HEK293T (cell line): ENCODE measurements at regions not wholly inside any gene's neighbourhood (a gene's known extent, or its start where the extent isn't known, plus 50 kb on each side); places are given as distances from the start of the nearest gene placed in this dataset.

Source experiments
- CTCF ChIA-PET: fragments of 350-600 bp; formaldehyde crosslinking; extraction: SDS; loops from one replicate; lab custom pipeline; 2021; ENCODE audit warnings: antibody characterized with exemption, inconsistent platforms; lab: Yijun Ruan, JAX
- POLR2A ChIA-PET: fragments of 350-600 bp; formaldehyde crosslinking; extraction: SDS; loops from one replicate; lab custom pipeline; 2020; ENCODE audit warnings: antibody characterized with exemption, inconsistent platforms; lab: Yijun Ruan, JAX
- DNase-seq: peaks from one replicate; pipeline ENCODE4 v3.0.0; 2012; ENCODE audit warnings: mixed read lengths; ENCODE audit errors: extremely low spot score
- ARNT ChIP-seq: fragments of 450-650 bp; IDR thresholded peaks from 2 replicates; pipeline ENCODE4 v1.6.1; 2017; ENCODE audit warnings: mild to moderate bottlenecking
- BHLHE40 ChIP-seq: fragments of 450-650 bp; IDR thresholded peaks from 2 replicates; pipeline ENCODE4 v1.6.1; 2016; ENCODE audit warnings: mild to moderate bottlenecking, moderate library complexity, borderline replicate concordance
- CTBP1 ChIP-seq: fragments of 450-650 bp; IDR thresholded peaks from 2 replicates; pipeline ENCODE4 v1.6.1; 2016; ENCODE audit warnings: borderline replicate concordance
- ELF4 ChIP-seq: fragments of 450-650 bp; IDR thresholded peaks from 2 replicates; pipeline ENCODE4 v1.6.1; 2017; ENCODE audit warnings: antibody characterized with exemption
- FOXA1 ChIP-seq: fragments of 450-650 bp; IDR thresholded peaks from 2 replicates; pipeline ENCODE4 v1.6.1; 2016; ENCODE audit warnings: mild to moderate bottlenecking
- FOXK2 ChIP-seq: fragments of 450-650 bp; IDR thresholded peaks from 2 replicates; pipeline ENCODE4 v1.6.1; 2016; ENCODE audit warnings: mild to moderate bottlenecking
- FOXM1 ChIP-seq: fragments of 450-650 bp; IDR thresholded peaks from 2 replicates; pipeline ENCODE4 v1.6.1; 2017; ENCODE audit warnings: mild to moderate bottlenecking, borderline replicate concordance
- HDGF ChIP-seq: fragments of 450-650 bp; IDR thresholded peaks from 2 replicates; pipeline ENCODE4 v1.6.1; 2017; ENCODE audit warnings: antibody characterized with exemption, borderline replicate concordance
- L3MBTL2 ChIP-seq: fragments of 450-650 bp; conservative IDR thresholded peaks from 2 replicates; pipeline ENCODE4 v1.6.1; 2016; ENCODE audit warnings: mild to moderate bottlenecking
- LEF1 ChIP-seq: fragments of 450-650 bp; IDR thresholded peaks from 2 replicates; pipeline ENCODE4 v1.6.1; 2017; ENCODE audit warnings: mild to moderate bottlenecking, borderline replicate concordance
- NFRKB ChIP-seq: fragments of 450-650 bp; IDR thresholded peaks from 2 replicates; pipeline ENCODE4 v1.6.1; 2016; ENCODE audit warnings: mild to moderate bottlenecking, moderate library complexity
- SP1 ChIP-seq: fragments of 450-650 bp; IDR thresholded peaks from 2 replicates; pipeline ENCODE4 v1.6.1; 2017
- SUZ12 ChIP-seq: fragments of 450-650 bp; IDR thresholded peaks from 2 replicates; pipeline ENCODE4 v1.6.1; 2016; ENCODE audit warnings: mild to moderate bottlenecking
- TARDBP ChIP-seq: fragments of 450-650 bp; IDR thresholded peaks from 2 replicates; pipeline ENCODE4 v1.6.1; 2016
- ZNF384 ChIP-seq: fragments of 450-650 bp; IDR thresholded peaks from 2 replicates; pipeline ENCODE4 v1.6.1; 2016
- TF ChIP-seq, protein P1 (sequence below): fragments of 450-650 bp; IDR thresholded peaks from 2 replicates; pipeline ENCODE4 v1.6.1; 2016

- DNase-seq = no peak
- no peak for TF ChIP-seq TARDBP
- TF ChIP-seq ELF4 = no peak
- TF ChIP-seq L3MBTL2 = no peak
- TF ChIP-seq FOXK2 = no peak
- no peak for TF ChIP-seq ARNT
- no peak for TF ChIP-seq SUZ12
- no peak for TF ChIP-seq FOXA1
- TF ChIP-seq LEF1 = no peak
- no peak for TF ChIP-seq SP1
- no peak for TF ChIP-seq CTBP1
- no peak for TF ChIP-seq BHLHE40
- TF ChIP-seq, protein P1, sequence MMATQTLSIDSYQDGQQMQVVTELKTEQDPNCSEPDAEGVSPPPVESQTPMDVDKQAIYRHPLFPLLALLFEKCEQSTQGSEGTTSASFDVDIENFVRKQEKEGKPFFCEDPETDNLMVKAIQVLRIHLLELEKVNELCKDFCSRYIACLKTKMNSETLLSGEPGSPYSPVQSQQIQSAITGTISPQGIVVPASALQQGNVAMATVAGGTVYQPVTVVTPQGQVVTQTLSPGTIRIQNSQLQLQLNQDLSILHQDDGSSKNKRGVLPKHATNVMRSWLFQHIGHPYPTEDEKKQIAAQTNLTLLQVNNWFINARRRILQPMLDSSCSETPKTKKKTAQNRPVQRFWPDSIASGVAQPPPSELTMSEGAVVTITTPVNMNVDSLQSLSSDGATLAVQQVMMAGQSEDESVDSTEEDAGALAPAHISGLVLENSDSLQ = no peak
- no peak for TF ChIP-seq FOXM1
- no peak for TF ChIP-seq ZNF384
- CTCF ChIA-PET = no interaction called here
- POLR2A ChIA-PET = no interaction called here
These were observed 530.2 kb upstream of the NBEA start for GRCh38 chr13:34411894-34412293.

DNA sequence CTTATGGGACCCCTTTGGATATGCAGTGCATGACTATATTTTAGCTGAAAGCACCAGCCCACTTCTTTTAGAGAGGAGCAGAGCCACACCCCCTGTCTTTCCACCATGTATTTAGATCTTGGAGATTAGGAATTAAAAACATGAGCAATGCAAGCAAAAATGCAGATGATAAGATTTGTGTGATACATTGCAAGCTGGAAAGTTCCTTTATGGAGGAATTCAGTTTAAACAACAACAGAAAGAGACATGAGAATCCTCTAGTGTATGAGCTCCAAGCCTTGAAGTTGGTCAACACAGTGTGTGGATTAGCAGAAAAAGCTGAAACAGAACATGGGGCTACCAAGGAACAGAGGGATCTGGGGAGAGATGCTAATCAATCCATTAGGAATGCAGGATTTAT, 529.8 kb upstream of the NBEA start:
- no peak for DNase-seq
- TF ChIP-seq CTBP1 (no peak), FOXA1 (no peak), SUZ12 (no peak), ZNF384 (no peak)
- TF ChIP-seq, protein P1 = no peak
- ChIA-PET POLR2A (no interaction called here), CTCF (no interaction called here)

- ChIA-PET CTCF (no interaction called here), POLR2A (no interaction called here)
- no peak for DNase-seq
- TF ChIP-seq, protein P1 = no peak
These were observed 529.2 kb upstream of the NBEA start for GRCh38 chr13:34412817-34413375.

DNA sequence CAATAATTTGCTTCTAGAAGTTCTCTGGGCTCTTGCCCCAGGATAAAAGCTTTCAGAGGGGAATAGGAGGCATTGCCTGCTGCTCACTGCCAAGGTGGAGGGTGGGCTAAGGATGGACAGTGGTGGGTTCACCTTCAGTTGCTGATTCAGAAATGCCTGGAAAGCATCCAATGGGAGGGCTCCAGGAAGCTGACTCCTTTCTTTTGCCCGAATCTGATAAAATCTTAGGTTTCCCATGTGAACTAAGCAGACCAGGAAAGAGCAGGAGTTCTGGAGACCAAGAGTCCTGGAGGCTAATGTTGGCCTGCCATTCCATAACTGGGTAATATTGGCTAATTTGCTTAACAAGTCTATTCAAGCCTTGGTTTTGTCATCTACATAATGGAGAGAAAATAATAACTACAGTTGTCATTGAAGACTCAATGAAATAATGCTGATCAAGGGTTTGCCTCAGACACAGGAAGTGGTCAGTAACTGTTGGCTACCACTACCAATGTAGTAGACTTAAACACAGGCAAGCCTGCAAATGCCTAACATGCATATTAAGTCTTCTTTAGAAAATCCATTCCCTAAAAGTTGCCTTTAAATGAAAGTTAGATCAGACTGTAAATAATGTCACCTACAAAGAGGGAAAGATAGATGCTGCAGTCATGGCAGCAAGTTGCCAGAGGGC, 528.4 kb upstream of the NBEA start:
- ChIA-PET CTCF (no interaction called here), POLR2A (no interaction called here)
- DNase-seq = no peak
- TF ChIP-seq FOXA1 (no peak), TARDBP (no peak), ZNF384 (no peak), FOXM1 (no peak), ARNT (no peak), CTBP1 (no peak)
- TF ChIP-seq, protein P1 = no peak

DNA sequence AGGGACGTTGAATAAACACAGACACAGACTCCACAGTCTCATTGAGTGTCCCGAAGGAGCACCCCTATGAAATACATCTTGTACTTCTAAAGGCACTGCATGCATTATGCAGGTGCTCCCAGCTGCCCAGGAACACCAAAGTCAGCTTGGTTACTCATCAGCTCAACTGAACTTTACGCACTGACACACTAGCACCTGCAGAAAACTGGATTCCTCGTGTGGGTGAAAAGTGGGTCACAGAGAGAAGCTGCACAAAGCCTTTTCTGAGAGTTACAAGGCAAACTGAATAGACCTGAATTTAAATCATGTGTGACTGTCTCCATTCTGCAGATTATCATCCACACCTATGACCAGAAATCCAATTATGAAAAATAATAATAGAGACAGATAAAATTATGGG, 527.5 kb upstream of the NBEA start:
- ChIA-PET CTCF (no interaction called here), POLR2A (no interaction called here)
- TF ChIP-seq CTBP1 = no peak
- no peak for TF ChIP-seq FOXM1
- no peak for TF ChIP-seq ZNF384
- TF ChIP-seq SP1 = no peak
- TF ChIP-seq BHLHE40 = no peak
- no peak for TF ChIP-seq FOXA1
- TF ChIP-seq ELF4 = no peak
- no peak for TF ChIP-seq HDGF
- TF ChIP-seq ARNT = no peak
- TF ChIP-seq NFRKB = no peak
- TF ChIP-seq LEF1 = no peak
- TF ChIP-seq, protein P1 = no peak
- TF ChIP-seq FOXK2 = no peak
- DNase-seq = no peak

GRCh38 chr13:34416971-34417380, 525.1 kb upstream of the NBEA start:
- no peak for TF ChIP-seq L3MBTL2
- no peak for TF ChIP-seq FOXM1
- no peak for TF ChIP-seq HDGF
- no peak for TF ChIP-seq SUZ12
- no peak for TF ChIP-seq ELF4
- no peak for TF ChIP-seq BHLHE40
- TF ChIP-seq, protein P1 = no peak
- TF ChIP-seq LEF1 = no peak
- TF ChIP-seq FOXA1 = no peak
- no peak for TF ChIP-seq ARNT
- TF ChIP-seq CTBP1 = no peak
- TF ChIP-seq FOXK2 = no peak
- TF ChIP-seq SP1 = no peak
- TF ChIP-seq NFRKB = no peak
- TF ChIP-seq ZNF384 = no peak
- TF ChIP-seq TARDBP = no peak
- CTCF ChIA-PET = no interaction called here
- POLR2A ChIA-PET = no interaction called here
- no peak for DNase-seq
